HCT116 (cell line): ENCODE measurements at regions not wholly inside any gene's neighbourhood (a gene's known extent, or its start where the extent isn't known, plus 50 kb on each side); places are given as distances from the start of the nearest gene placed in this dataset.

Experiments
- ATAC-seq: fragments of 200-7000 bp; cut with Tn5 transposase; 2 replicates; pipeline ENCODE4 v1.9.1; 2020; ENCODE audit warnings: mild to moderate bottlenecking, moderate library complexity
- BruUV-seq: library from RNA; stranded (reverse); fragments of 400-500 nt; replicated peaks from 2 replicates; lab custom pipeline; 2021; lab: Mats Ljungman, UMichigan
- CTCF ChIA-PET: fragments of 300-600 bp; sonication (Branson Sonifier 250); formaldehyde crosslinking; loops from one replicate; lab custom pipeline; 2021; ENCODE audit warnings: antibody characterized with exemption; lab: Charles Lee
- POLR2A ChIA-PET: fragments of 300-600, 350-600 bp; sonication (Branson Sonifier 250); formaldehyde crosslinking; loops from one replicate; lab custom pipeline; 2021; ENCODE audit warnings: antibody characterized with exemption; lab: Charles Lee
- RAD21 ChIA-PET, 2 experiments: fragments of 300-600 bp; sonication (Branson Sonifier 250); formaldehyde crosslinking; loops; one replicate each; lab custom pipeline; 2023; ENCODE audit warnings: low total read pairs in 2 of 2; ENCODE audit not compliant: uncharacterized antibody in 2 of 2, unreplicated experiment in 2 of 2, low non-redundant PET in 1 of 2; lab: Charles Lee
- DNase-seq: peaks from one replicate; pipeline ENCODE4 v3.0.0-alpha.2; 2010; ENCODE audit warnings: low read depth, low spot score
- H2AFZ ChIP-seq: fragments of 200-600 bp; shearing (Covaris generic), sonication (generic); 2 replicates; pipeline ENCODE4 v1.6.1; 2017; ENCODE audit warnings: low read depth, mixed run types, mixed read lengths, antibody characterized with exemption, low read length; ENCODE audit not compliant: poor library complexity, severe bottlenecking
- H3K27ac ChIP-seq: 2 replicates; pipeline ENCODE4 v1.5.1; 2012; ENCODE audit warnings: low read depth, low read length
- H3K27me3 ChIP-seq: fragments of 200-600 bp; sonication (generic); 2 replicates; pipeline ENCODE4 v1.6.1; 2016; ENCODE audit warnings: mixed run types, low read length, mixed read lengths; ENCODE audit not compliant: insufficient read depth
- H3K36me3 ChIP-seq, 2 experiments: fragments of 200-500 bp in 1 of 2; fragments of 200-600 bp in 1 of 2; sonication (Bioruptor generic) in 1 of 2; sonication (generic) in 1 of 2; 2 replicates each; pipeline versions ENCODE4 v1.5.1 to v1.6.1; 2014 to 2016; ENCODE audit warnings: low read length in 2 of 2, inconsistent platforms in 1 of 2, mixed read lengths in 1 of 2, mixed run types in 1 of 2; ENCODE audit not compliant: insufficient read depth in 2 of 2, control insufficient read depth in 1 of 2
- H3K4me1 ChIP-seq, 2 experiments: fragments of 200-600 bp in 1 of 2; sonication (generic) in 1 of 2; 2 replicates each; pipeline versions ENCODE4 v1.5.1 to v1.6.1; 2012 to 2017; ENCODE audit warnings: low read length in 2 of 2, inconsistent platforms in 1 of 2, mild to moderate bottlenecking in 1 of 2, mixed read lengths in 1 of 2, mixed run types in 1 of 2, moderate library complexity in 1 of 2; ENCODE audit not compliant: insufficient read depth in 2 of 2, control insufficient read depth in 1 of 2
- H3K4me2 ChIP-seq: fragments of 200-600 bp; sonication (generic); 2 replicates; pipeline ENCODE4 v1.6.1; 2017; ENCODE audit warnings: mixed run types, low read length, mixed read lengths
- H3K4me3 ChIP-seq, 2 experiments: fragments of 200-600 bp in 1 of 2; sonication (generic) in 1 of 2; replicated peaks in 1 of 2; 2 replicates each; pipeline ENCODE4 v1.5.1; 2011 to 2016; ENCODE audit warnings: low read length in 2 of 2, control low read depth in 1 of 2, low read depth in 1 of 2, mild to moderate bottlenecking in 1 of 2, mixed read lengths in 1 of 2, mixed run types in 1 of 2
- H3K79me2 ChIP-seq: fragments of 200-600 bp; sonication (generic); 2 replicates; pipeline ENCODE4 v1.6.1; 2017; ENCODE audit warnings: mild to moderate bottlenecking, mixed run types, low read length, moderate library complexity, mixed read lengths; ENCODE audit not compliant: insufficient read depth
- H3K9ac ChIP-seq: fragments of 200-600 bp; sonication (generic); 2 replicates; pipeline ENCODE4 v1.6.1; 2016; ENCODE audit warnings: low read length, mixed read lengths
- H3K9me2 ChIP-seq: fragments of 200-600 bp; sonication (generic), shearing (Covaris generic); 2 replicates; pipeline ENCODE4 v1.6.1; 2017; ENCODE audit warnings: mixed run types, mild to moderate bottlenecking, moderate library complexity; ENCODE audit not compliant: insufficient read depth
- H3K9me3 ChIP-seq, 2 experiments: fragments of 200-500 bp in 1 of 2; fragments of 200-600 bp in 1 of 2; sonication (Bioruptor generic) in 1 of 2; sonication (generic) in 1 of 2; 2 replicates each; pipeline ENCODE4 v1.6.1; 2014 to 2017; ENCODE audit warnings: low read length in 2 of 2, mixed read lengths in 2 of 2, inconsistent platforms in 1 of 2, low read depth in 1 of 2, mild to moderate bottlenecking in 1 of 2, mixed run types in 1 of 2, moderate library complexity in 1 of 2; ENCODE audit not compliant: control insufficient read depth in 1 of 2, insufficient read depth in 1 of 2
- H4K20me1 ChIP-seq: fragments of 200-600 bp; sonication (generic), shearing (Covaris generic); 2 replicates; pipeline ENCODE4 v1.6.1; 2017; ENCODE audit warnings: mixed run types, mild to moderate bottlenecking, moderate library complexity; ENCODE audit not compliant: insufficient read depth
- CEBPB ChIP-seq: IDR thresholded peaks from 2 replicates; pipeline ENCODE4 v1.6.1; 2012; ENCODE audit warnings: low read depth
- EGR1 ChIP-seq: IDR thresholded peaks from 2 replicates; pipeline ENCODE4 v1.6.1; 2012; ENCODE audit warnings: low read depth
- ELF1 ChIP-seq: IDR thresholded peaks from 2 replicates; pipeline ENCODE4 v1.6.1; 2012; ENCODE audit warnings: low read depth, borderline replicate concordance
- EZH2 ChIP-seq: fragments of 200-600 bp; sonication (generic); IDR thresholded peaks from 2 replicates; pipeline ENCODE4 v1.6.1; 2017; ENCODE audit warnings: antibody characterized with exemption, mixed run types
- EZH2phosphoT487 ChIP-seq: fragments of 200-600 bp; IDR thresholded peaks from 2 replicates; pipeline ENCODE4 v1.6.1; 2018; ENCODE audit warnings: antibody characterized with exemption, borderline replicate concordance
- FOSL1 ChIP-seq: IDR thresholded peaks from 2 replicates; pipeline ENCODE4 v1.6.1; 2012; ENCODE audit warnings: low read depth
- JUND ChIP-seq: IDR thresholded peaks from 2 replicates; pipeline ENCODE4 v1.6.1; 2012
- POLR2AphosphoS5 ChIP-seq: IDR thresholded peaks from 2 replicates; pipeline ENCODE4 v1.6.1; 2011; ENCODE audit warnings: mild to moderate bottlenecking, low read depth, low read length, moderate library complexity
- RAD21 ChIP-seq: IDR thresholded peaks from 2 replicates; pipeline ENCODE4 v1.6.1; 2012; ENCODE audit warnings: low read depth, mild to moderate bottlenecking
- SIN3A ChIP-seq: IDR thresholded peaks from 2 replicates; pipeline ENCODE4 v1.6.1; 2012; ENCODE audit warnings: low read depth
- SP1 ChIP-seq: IDR thresholded peaks from 2 replicates; pipeline ENCODE4 v1.6.1; 2012; ENCODE audit warnings: low read depth
- SRF ChIP-seq: IDR thresholded peaks from 2 replicates; pipeline ENCODE4 v1.6.1; 2012; ENCODE audit warnings: low read depth
- TCF7L2 ChIP-seq: IDR thresholded peaks from 2 replicates; pipeline ENCODE4 v1.7.0; 2011; ENCODE audit warnings: borderline replicate concordance, inconsistent platforms; ENCODE audit not compliant: insufficient read depth, insufficient read length; ENCODE audit errors: extremely low read depth
- ZNF274 ChIP-seq: fragments of 200-500 bp; sonication (Bioruptor generic); IDR thresholded peaks from 2 replicates; pipeline ENCODE4 v1.6.1; 2014; ENCODE audit warnings: mild to moderate bottlenecking, low read depth, low read length, inconsistent platforms
- intact Hi-C: fragments of 100-400 bp; cut with micrococcal nuclease; formaldehyde crosslinking; loops from 2 replicates; pipeline ENCODE4 v1.10.0; 2022
- TF ChIP-seq, protein P1 (sequence below): IDR thresholded peaks from 2 replicates; pipeline ENCODE4 v1.6.1; 2012
- TF ChIP-seq, protein P2 (sequence below), 3 experiments: fragments of 200-600 bp in 1 of 3; sonication (generic) in 1 of 3; IDR thresholded peaks in 2 of 3; conservative IDR thresholded peaks in 1 of 3; 2 replicates each; pipeline ENCODE4 v1.5.1; 2012 to 2017; ENCODE audit warnings: low read depth in 2 of 3, low read length in 2 of 3, antibody characterized with exemption in 1 of 3, borderline replicate concordance in 1 of 3, control low read depth in 1 of 3, mild to moderate bottlenecking in 1 of 3, mixed read lengths in 1 of 3, mixed run types in 1 of 3, moderate library complexity in 1 of 3; ENCODE audit not compliant: insufficient read depth in 1 of 3
- TF ChIP-seq, protein P3 (sequence below): IDR thresholded peaks from 2 replicates; pipeline ENCODE4 v1.6.1; 2011; ENCODE audit warnings: mild to moderate bottlenecking, low read length, moderate library complexity; ENCODE audit not compliant: insufficient replicate concordance; ENCODE audit errors: extremely low read depth
- TF ChIP-seq, protein P4 (sequence below): IDR thresholded peaks from 2 replicates; pipeline ENCODE4 v1.6.1; 2012

DNA sequence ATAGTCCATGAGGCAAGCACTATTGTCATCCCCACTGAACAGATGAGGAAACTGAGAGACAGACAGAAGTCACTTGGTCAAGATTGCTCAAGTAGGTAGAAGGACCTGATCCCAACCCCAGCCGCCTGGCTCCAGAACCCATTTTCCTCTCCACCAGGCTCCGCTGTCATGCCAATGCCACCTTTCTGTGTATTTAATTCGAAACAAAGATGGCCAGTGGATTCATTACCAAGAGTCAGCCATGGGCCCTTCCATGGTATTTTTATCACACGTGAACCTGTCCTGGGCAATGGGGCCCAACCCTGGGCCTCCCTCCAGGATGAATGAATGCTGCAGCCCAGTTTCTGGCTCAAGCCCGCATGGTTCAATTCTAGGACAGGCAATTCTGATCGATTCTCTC is 673.4 kb downstream of the BCL11B start:
- no peaks in the 10 kb centered on the region for H4K20me1 ChIP-seq
- no peaks in the 10 kb centered on the region for H3K4me1 ChIP-seq
- H2AFZ ChIP-seq, result no peak overlapping the region
- no peaks in the 10 kb centered on the region for H3K36me3 ChIP-seq
- ChIA-PET POLR2A (no interaction called here), CTCF (no interaction called here), RAD21 (no interaction called here)
- H3K4me2 ChIP-seq, result no peak overlapping the region
- TF ChIP-seq CEBPB (no peak), SIN3A (no peak), SRF (no peak), ZNF274 (no peak)
- no peaks in the 10 kb centered on the region for H3K79me2 ChIP-seq
- no peak overlapping the region for H3K4me3 ChIP-seq
- no peak overlapping the region for H3K27ac ChIP-seq
- intact Hi-C loops, result no loop called here
- no peak for ATAC-seq
- H3K9me3 ChIP-seq, result no peaks in the 10 kb centered on the region
- H3K9me2 ChIP-seq, result no peaks in the 10 kb centered on the region
- no peaks in the 10 kb centered on the region for H3K27me3 ChIP-seq
- DNase-seq, result no peak
- H3K9ac ChIP-seq, result no peak overlapping the region
- no TSS peak for BruUV-seq

DNA sequence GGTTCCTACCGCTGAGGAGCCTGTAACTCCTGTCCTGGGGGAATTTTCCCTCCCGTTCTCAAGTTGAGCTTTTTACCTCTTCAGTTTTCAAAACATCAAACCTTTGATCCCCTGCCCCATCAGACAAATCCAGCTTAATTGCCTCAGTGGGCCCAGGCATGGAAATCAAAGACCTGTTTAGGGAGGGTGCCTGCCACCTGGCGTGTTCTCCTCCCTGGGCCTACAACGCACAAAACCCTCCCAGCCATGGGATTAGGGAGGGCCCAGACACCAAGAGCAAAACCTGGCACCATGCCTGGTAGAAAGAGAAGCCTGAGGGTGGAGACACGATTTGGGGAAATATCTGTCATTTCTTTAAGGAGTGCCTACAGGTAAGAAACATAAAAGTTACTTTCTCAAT is 672.9 kb downstream of the BCL11B start:
- DNase-seq, result no peak
- no TSS peak for BruUV-seq
- no peak overlapping the region for H3K27ac ChIP-seq

More for the DNA sequence above, 672.9 kb downstream of the BCL11B start:
- no peaks in the 10 kb centered on the region for H3K36me3 ChIP-seq
- no peaks in the 10 kb centered on the region for H4K20me1 ChIP-seq
- RAD21 ChIA-PET, result no interaction called here
- H3K9ac ChIP-seq, result no peak overlapping the region
- CTCF ChIA-PET, result no interaction called here
- H2AFZ ChIP-seq, result no peak overlapping the region
- ATAC-seq, result no peak
- H3K4me3 ChIP-seq, result no peak overlapping the region
- no peaks in the 10 kb centered on the region for H3K4me1 ChIP-seq
- no peaks in the 10 kb centered on the region for H3K27me3 ChIP-seq
- no peaks in the 10 kb centered on the region for H3K79me2 ChIP-seq
- intact Hi-C loops, result no loop called here
- H3K9me3 ChIP-seq, result no peaks in the 10 kb centered on the region
- POLR2A ChIA-PET, result no interaction called here
- no peaks in the 10 kb centered on the region for H3K9me2 ChIP-seq
- TF ChIP-seq SRF (no peak), EGR1 (no peak), EZH2phosphoT487 (no peak), POLR2AphosphoS5 (no peak), FOSL1 (no peak), CEBPB (no peak), JUND (no peak), RAD21 (no peak), SP1 (no peak), EZH2 (no peak), SIN3A (no peak), TCF7L2 (no peak), ZNF274 (no peak), ELF1 (no peak)
- TF ChIP-seq, protein P1, sequence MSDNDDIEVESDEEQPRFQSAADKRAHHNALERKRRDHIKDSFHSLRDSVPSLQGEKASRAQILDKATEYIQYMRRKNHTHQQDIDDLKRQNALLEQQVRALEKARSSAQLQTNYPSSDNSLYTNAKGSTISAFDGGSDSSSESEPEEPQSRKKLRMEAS, result no peak
- TF ChIP-seq, protein P2, sequence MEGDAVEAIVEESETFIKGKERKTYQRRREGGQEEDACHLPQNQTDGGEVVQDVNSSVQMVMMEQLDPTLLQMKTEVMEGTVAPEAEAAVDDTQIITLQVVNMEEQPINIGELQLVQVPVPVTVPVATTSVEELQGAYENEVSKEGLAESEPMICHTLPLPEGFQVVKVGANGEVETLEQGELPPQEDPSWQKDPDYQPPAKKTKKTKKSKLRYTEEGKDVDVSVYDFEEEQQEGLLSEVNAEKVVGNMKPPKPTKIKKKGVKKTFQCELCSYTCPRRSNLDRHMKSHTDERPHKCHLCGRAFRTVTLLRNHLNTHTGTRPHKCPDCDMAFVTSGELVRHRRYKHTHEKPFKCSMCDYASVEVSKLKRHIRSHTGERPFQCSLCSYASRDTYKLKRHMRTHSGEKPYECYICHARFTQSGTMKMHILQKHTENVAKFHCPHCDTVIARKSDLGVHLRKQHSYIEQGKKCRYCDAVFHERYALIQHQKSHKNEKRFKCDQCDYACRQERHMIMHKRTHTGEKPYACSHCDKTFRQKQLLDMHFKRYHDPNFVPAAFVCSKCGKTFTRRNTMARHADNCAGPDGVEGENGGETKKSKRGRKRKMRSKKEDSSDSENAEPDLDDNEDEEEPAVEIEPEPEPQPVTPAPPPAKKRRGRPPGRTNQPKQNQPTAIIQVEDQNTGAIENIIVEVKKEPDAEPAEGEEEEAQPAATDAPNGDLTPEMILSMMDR (IDR thresholded peaks at IDR 0.05 in 2 of 3, conservative IDR thresholded peaks at IDR 0.05 in 1 of 3; ENCODE audit: borderline replicate concordance in 1 of 3, insufficient read depth in 1 of 3, low read depth in 2 of 3, low read length in 2 of 3), result no peak
- TF ChIP-seq, protein P3, sequence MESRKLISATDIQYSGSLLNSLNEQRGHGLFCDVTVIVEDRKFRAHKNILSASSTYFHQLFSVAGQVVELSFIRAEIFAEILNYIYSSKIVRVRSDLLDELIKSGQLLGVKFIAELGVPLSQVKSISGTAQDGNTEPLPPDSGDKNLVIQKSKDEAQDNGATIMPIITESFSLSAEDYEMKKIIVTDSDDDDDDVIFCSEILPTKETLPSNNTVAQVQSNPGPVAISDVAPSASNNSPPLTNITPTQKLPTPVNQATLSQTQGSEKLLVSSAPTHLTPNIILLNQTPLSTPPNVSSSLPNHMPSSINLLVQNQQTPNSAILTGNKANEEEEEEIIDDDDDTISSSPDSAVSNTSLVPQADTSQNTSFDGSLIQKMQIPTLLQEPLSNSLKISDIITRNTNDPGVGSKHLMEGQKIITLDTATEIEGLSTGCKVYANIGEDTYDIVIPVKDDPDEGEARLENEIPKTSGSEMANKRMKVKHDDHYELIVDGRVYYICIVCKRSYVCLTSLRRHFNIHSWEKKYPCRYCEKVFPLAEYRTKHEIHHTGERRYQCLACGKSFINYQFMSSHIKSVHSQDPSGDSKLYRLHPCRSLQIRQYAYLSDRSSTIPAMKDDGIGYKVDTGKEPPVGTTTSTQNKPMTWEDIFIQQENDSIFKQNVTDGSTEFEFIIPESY, result no peak
- TF ChIP-seq, protein P4, sequence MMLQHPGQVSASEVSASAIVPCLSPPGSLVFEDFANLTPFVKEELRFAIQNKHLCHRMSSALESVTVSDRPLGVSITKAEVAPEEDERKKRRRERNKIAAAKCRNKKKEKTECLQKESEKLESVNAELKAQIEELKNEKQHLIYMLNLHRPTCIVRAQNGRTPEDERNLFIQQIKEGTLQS, result no peak
- no peak overlapping the region for H3K4me2 ChIP-seq
